Activated naive CD4-positive, alpha-beta T cell treated with anti-CD3 and anti-CD28 coated beads, Interleukin-2, amount 50 U/mL, for 72 hours (primary cell): ENCODE measurements at regions not wholly inside any gene's neighbourhood (a gene's known extent, or its start where the extent isn't known, plus 50 kb on each side); places are given as distances from the start of the nearest gene placed in this dataset.

ENCODE experiments used
- ATAC-seq, 2 donors: fragments of 150-1000 bp; cut with Tn5 transposase; 2 replicates each; pipeline ENCODE4 v1.10.0; 2021; ENCODE audit warnings: mild to moderate bottlenecking in 2 of 2, moderate library complexity in 2 of 2
- DNase-seq, 2 donors: peaks; one replicate each; pipeline ENCODE4 v3.0.0; 2021 to 2022; ENCODE audit warnings: low spot score in 2 of 2
- H3K27ac Mint-ChIP-seq, 2 donors: one replicate each; pipeline ENCODE4 v1.8.0; 2022; ENCODE audit warnings: mild to moderate bottlenecking in 2 of 2, mixed read lengths in 2 of 2
- H3K36me3 Mint-ChIP-seq, 2 donors: one replicate each; pipeline ENCODE4 v1.8.0; 2022; ENCODE audit warnings: mixed read lengths in 2 of 2
- H3K9me3 Mint-ChIP-seq, 2 donors: one replicate each; pipeline ENCODE4 v1.8.0; 2022; ENCODE audit warnings: mixed read lengths in 2 of 2

DNA sequence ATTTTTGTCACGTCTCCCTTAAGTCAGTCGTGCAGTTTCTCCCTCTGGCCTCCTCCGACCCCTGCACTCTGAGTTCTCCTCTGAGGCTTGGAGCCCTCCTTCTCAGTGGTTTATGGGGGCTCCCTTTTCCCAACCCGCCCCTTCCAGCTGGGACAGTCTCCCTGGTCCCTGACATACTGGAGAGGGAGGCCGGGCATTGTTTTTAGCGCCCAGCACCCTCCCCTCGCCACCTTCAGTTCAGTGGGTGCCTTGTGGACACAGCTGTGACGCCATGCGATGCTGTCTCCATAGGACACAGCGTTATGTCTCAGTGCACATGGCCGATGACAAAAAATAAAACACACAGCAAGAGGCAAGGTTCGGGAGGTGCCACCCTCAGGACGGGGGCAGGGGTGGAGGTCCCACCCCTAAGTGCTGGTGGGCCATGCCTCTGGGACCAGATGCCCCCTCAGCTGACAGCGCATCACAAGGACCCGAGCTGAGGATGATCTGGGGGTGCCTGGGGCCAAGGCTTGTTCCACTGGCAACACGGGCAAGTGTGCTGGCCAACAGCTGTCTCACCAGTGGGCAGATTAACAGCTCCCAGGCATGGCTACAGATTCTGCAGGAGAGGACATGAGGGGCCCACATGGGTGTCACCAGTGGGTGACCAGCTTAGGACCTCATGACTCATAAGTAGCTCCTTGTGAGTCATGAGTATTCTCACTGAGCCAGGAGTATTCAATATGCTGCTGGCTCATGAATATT is 81.6 kb downstream of the PLXNA1 start:
- Mint-ChIP-seq H3K27ac (no peak overlapping the region), H3K36me3 (no peaks in the 10 kb centered on the region)

DNA sequence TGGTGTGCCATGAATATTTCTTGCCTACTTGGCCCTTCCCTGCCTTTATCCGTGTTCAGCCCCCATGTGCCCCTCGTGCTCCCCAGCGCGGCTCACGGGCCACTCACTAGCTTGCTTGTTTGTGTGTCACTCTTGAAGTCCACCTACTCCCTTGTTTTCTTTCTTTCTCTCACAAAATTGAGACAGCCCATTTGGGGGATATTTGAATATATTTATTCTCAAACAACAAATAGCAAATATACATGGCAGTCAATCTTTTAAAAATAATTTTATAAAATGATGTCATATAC is 82.2 kb downstream of the PLXNA1 start:
- ATAC-seq (no peak), DNase-seq (no peak)
- no peak overlapping the region for H3K27ac Mint-ChIP-seq
- H3K36me3 Mint-ChIP-seq = no peaks in the 10 kb centered on the region
- no peaks in the 10 kb centered on the region for H3K9me3 Mint-ChIP-seq

More for the DNA sequence above, 81.6 kb downstream of the PLXNA1 start:
- H3K9me3 Mint-ChIP-seq = no peaks in the 10 kb centered on the region
- ATAC-seq = peak in 1 of 2 donors; percentile 62
- DNase-seq = no peak

DNA sequence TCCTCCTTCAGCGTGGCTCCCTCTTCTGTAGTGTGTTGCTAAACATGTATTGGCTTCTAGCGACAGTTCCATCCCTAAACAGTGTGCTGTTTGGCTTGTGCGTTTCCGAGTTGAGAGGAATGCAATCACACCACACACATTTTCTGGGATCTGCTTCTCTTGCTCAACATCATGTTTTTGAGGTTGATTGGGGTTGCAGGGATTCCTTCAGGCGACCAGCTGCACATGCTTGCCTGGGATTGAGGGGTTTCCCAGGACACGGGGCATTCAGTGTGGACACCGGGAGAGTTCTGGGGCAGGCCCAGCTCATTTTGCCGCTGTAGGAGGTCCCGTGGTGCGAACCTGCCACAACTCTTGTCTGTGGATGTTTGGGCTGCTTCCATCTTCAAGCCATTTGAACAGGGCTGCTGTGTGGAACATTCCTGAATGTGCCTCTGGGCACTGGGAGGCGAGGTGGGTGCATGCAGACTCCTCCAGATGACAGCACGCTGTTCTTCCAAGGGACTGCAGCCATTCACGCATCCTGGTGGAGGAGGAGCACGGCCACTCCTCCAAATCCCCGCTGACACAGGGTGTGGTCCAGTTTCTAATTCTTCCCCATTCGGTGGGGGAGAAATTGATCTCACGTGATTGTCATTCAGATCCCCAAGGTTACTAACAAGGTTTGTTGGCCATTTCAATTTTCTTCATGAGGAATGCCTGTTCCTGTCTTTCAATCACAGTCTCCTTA is 82.8 kb downstream of the PLXNA1 start:
- Mint-ChIP-seq H3K9me3 (no peaks in the 10 kb centered on the region), H3K36me3 (no peaks in the 10 kb centered on the region), H3K27ac (no peak overlapping the region)
- no peak for ATAC-seq
- DNase-seq = no peak

DNA sequence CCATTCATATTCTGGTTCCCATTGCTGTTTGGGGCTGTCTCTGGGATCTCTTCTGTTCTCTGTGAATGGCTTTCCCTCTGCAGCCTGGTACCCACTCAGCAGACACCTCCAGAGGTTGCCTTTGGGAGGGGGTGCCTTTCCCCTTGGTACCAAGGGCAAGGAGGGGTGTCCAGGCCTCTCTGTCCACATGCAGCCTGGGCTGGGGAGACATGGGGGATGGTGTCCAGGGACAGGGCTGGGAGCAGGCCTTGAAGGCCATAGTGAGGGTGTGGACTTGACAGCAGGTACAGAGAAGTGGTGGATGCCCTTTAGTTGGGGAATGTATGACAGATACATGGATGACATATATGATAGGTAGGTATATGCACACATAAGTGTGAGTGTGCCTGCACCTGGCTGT is 83.7 kb downstream of the PLXNA1 start:
- no peaks in the 10 kb centered on the region for H3K9me3 Mint-ChIP-seq
- DNase-seq (no peak), ATAC-seq (no peak)
- H3K27ac Mint-ChIP-seq = no peak overlapping the region
- no peaks in the 10 kb centered on the region for H3K36me3 Mint-ChIP-seq

DNA sequence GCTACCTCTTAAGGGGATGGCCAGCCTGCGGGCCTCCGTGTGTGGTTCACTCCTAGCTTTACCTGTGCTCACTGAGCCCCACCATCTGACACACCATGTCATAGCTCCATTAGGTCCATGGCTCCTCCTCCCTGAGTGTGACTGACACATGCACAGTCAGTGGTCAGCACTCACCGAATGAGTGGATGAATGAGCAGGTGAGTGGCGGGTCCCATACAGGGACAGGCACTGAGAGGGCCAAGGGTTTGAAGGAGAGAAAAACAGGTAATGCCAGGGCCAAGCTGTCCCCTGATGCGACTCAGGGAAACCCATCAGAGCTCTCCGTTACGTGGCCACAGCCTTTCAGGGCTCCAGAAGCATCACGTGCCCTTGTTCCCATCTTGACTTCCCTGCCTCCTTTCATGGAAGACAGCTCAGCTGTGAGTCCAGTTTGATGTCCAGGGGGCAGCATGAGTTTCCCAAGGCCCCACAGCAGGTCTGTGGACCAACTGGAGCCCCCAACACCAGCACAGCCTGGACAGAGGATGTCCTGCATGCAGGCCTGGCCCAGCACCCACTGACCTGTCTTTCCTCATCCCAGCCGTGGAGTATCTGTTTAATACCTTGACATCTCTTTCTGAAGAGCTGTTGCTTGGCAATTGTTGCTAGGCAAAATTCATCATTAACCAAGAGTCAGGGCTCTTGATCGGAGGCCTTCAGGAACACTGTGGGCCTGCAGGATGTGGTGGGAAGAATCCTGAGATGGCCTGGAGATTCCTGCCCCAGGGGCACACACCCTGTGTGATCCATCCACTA is 84.4 kb downstream of the PLXNA1 start:
- Mint-ChIP-seq H3K9me3 (no peaks in the 10 kb centered on the region), H3K36me3 (no peaks in the 10 kb centered on the region), H3K27ac (no peak overlapping the region)
- DNase-seq = no peak
- no peak for ATAC-seq

DNA sequence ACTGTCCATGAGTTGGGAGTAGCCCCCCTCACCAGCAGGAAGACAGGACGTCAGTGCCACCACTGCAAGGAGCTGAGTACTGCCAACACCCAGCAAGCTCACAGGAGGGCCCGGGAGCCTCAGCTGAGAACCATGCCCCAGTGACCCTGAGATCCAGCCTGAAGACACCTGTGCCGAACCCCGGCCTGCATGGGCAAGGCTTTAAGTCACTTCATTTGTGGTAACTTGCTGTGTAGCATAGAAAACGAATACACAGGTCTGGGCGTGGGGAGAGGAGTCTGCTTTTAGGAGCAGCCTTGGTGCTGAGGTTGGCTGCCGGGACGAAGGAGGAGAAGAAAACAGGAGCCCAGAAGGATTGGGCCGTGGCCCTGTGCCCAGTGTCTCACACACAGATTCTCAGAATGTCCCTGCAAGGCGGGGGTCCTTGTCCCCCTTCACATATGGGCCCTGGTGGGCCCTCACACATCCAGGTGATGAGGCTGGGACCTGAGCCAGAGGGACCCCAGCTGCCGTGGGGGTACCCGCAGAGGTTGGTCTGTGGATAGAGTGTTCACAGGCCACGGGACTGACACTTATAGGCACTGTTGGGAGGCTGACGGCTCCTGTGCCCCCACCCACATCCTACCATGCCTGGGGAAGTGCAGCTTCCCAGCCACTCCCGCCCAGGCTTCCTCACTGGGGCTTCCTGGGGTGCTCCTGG is 85.3 kb downstream of the PLXNA1 start:
- Mint-ChIP-seq H3K27ac (no peak overlapping the region), H3K36me3 (no peaks in the 10 kb centered on the region), H3K9me3 (no peaks in the 10 kb centered on the region)
- no peak for DNase-seq
- no peak for ATAC-seq

DNA sequence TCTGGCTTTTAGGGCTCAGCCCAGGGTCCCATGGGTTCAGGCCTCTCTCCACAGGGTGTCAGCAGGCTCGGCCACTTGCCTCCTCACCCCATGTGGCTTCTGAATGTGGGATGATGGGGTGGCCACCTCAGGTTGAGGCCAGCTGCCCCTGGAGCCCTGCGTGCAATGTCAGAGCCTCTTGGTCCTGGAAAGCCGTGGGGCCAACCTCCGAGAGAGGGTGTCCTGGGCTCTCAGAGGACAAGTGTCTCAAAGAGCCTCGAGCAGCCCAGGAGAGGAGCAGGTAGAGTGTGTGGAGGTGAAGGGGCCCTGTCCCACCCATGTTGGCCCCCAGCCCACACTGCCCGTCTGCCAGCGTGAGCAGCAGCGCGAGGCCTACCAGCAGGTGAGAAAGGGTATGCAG is 86.0 kb downstream of the PLXNA1 start:
- DNase-seq (no peak), ATAC-seq (no peak)
- Mint-ChIP-seq H3K9me3 (no peaks in the 10 kb centered on the region), H3K27ac (no peak overlapping the region), H3K36me3 (no peaks in the 10 kb centered on the region)

DNA sequence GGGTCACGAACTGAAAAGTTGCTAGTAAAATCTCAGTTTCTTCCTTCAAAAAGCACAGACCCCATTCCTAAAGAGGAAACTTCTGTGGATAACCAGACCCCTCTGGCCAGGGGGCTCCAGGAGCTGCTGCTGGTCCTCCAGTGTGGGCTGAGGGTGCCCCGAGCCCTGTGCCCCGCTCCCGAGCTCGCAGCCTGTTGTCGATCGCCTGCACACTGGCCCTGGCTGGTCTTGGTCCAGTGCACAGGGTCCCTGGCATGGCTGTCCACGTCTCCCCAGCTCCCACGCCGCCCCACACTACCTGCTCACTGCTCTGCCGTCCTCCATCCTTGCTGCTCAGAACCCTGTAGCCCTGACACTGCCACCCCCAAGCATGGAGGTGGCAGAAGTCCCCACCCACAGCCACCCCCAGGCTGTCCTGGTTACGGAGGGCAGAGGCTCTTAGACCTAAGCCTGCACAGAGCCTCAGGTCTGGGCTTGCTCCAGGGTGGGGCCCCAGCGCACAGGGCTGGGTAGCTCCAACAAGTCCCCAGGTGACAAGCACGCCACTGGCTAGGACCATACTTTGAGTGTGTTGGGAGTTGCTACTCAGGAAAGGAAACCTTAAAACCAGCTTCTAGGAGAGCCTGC is 87.0 kb downstream of the PLXNA1 start:
- Mint-ChIP-seq H3K36me3 (no peaks in the 10 kb centered on the region), H3K9me3 (no peaks in the 10 kb centered on the region), H3K27ac (no peak overlapping the region)
- ATAC-seq (no peak), DNase-seq (no peak)

DNA sequence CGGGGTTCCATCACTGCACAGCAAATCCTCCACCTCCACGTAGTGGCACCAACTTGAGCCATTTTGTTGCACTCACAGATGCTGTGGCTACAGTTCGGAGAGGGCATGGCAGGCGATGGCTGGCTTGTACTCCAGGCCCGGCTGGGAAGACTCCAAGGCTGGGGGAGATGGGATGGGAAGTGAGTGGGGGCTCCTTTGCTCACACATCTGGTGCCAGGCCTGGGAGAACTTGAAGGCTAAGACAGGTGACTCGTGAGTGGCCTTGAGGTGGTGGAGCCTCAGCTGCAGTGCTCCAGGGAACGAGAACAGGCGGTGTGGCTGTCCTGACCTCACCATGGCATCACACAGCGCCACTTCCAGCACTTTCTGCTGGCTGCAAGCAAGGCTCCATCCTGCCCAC is 87.9 kb downstream of the PLXNA1 start:
- ATAC-seq (no peak), DNase-seq (no peak)
- Mint-ChIP-seq H3K36me3 (no peaks in the 10 kb centered on the region), H3K9me3 (no peaks in the 10 kb centered on the region), H3K27ac (no peak overlapping the region)

DNA sequence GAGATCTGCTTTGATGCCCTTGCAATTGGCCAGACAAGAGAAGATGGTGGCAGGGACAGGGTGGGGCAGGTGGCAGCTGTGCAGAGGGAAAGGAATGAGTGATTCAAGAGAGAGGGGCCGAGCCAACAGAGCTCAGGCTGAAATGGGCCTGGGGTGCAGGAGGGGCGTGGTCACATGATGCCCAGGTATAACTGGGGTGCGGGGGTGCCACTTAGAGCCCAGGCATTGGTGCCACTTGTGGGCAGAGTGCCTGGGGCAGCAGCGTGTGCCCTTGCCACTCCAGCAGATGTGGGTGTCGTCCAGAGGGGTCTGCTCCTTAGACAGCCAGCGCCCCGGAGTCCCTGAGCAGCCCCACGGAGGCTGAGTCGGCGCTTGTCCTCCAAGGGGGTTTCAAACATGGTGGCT is 88.7 kb downstream of the PLXNA1 start:
- ATAC-seq (no peak), DNase-seq (no peak)
- Mint-ChIP-seq H3K27ac (no peak overlapping the region), H3K9me3 (no peaks in the 10 kb centered on the region), H3K36me3 (no peaks in the 10 kb centered on the region)

DNA sequence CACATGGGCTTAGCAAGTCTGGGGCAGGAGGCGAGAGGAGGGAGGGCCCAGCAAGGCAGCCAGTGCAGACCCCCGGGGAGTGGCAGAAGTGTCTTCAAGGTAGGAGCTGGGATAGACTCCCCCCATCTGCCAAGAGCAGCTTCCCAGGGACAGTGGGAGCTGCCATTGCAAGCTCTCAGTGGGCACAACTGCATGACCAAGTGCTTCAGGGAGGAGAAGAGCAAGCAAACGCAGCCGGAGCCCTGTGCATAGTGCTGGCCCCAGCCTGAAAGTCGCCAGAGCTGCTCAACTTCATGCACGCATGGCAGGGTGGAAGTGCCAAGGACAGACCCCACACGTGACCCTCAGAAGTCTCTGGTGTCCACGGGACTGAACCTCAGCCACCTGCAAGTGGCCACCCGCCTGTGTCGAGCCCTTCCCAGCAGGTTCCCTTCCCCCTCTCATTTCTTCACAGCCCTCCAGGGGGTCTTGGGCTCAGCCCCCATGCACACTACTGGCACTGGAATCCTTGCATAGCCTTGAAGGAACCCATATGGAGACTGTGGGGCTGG is 89.4 kb downstream of the PLXNA1 start:
- no peak for DNase-seq
- H3K27ac Mint-ChIP-seq = peak overlapping the region in 1 of 2 donors; percentile 69
- no peaks in the 10 kb centered on the region for H3K9me3 Mint-ChIP-seq
- no peak for ATAC-seq
- no peaks in the 10 kb centered on the region for H3K36me3 Mint-ChIP-seq

DNA sequence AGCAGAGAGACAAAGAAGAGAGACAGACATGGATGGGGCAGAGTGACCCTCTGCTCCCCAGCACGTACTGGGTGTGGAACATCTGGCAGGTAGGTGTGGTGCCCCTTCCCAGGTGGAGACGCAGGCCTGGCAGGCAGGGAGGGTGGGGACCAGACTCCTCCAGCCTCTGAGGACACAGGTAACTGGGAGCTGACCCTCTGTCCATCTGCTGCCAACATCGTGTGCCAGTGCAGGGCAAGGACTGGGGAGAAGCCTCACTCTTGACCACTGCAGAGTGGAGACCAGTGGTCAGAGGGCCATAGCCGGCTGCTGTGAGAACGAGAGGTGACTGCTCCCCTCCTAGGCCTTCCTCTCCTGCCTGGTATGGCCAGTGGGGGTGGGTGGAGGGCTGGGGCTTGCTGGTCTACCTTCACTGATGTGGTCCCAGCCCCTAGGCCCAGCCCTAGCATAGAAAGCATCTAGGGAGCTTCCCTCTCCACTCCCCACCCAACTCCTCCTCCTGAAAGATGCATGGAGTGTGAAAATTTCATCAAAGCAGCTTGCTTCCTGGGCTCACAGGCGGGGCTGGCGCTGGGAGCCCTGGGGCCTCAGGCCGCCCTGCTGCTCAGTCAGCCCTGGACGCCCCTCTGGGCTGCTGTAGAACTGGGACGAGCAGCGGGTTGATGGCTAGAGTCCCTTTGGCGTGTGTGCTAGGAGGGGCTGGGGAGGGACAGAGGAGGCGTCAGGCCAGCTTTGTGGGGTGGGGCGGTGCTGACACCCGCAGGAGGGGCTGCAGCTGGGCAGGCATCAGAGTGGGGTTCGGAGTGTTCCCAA is 90.3 kb downstream of the PLXNA1 start:
- no peak for DNase-seq
- Mint-ChIP-seq H3K9me3 (no peaks in the 10 kb centered on the region), H3K36me3 (no peaks in the 10 kb centered on the region), H3K27ac (peak overlapping the region in 1 of 2 donors; percentile 69)
- ATAC-seq = no peak

DNA sequence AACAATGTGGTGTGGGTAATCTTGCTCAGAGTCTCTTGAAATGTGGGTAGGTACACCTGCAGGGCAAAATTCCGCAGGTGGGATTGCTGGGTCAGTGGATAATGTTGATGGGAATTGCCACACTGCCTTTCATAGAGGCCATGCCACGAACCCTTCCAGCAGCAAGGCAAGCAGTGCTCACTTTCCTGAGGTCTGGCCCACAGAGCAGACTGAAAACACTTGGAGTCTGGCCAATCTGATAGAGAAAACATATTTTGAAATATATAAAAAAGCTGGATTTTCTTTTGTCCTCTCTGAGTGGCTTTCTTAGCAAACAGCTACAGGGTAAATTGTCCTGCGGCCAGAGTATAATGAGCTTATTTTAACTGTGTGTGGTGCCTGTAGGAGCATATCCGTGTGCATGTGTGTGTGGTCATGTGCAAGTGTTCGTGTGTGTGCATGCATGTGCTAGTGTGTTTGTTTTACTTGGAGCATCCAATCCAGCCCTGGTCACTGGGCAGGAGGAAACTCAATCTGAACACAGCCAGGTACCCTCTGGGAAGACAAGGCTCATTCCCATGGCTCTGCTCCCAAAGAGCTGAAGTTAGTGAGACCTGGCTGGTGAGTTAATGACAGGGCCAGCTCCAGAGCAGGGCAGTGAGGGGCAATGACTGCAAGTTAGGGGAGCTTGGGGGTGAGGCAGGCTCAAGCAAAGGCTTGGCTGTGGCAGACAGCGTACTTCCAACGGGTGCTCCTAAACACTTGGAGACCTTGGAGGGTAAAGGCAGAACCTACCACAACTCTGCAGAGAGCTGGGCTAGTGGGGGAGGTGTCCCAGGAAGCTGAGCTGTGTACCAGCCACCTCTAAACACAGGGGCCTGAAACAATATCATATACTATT is 91.3 kb downstream of the PLXNA1 start:
- no peak for ATAC-seq
- Mint-ChIP-seq H3K36me3 (no peaks in the 10 kb centered on the region), H3K9me3 (no peaks in the 10 kb centered on the region), H3K27ac (no peak overlapping the region)
- DNase-seq = no peak

DNA sequence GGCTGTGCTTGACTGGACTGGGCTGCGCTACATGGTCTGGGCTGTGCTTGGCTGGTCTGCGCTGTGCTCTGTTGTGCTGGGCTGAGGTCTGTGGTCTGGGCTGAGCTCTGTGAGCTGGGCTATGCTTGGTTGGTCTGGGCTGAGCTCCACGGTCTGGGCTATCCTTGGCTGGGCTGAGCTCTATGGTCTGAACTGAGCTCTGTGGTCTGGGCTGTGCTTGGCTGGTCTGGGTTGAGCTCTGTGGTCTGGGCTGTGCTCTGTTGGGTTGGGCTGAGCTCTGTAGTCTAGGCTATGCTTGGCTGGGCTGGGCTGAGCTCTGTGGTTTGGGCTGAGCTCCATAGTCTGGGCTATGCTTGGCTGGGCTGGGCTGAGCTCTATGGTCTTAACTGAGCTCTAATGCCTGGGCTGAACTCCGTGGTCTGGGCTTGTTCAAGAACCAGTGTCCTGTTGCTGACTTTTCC is 92.0 kb downstream of the PLXNA1 start:
- Mint-ChIP-seq H3K27ac (peak overlapping the region in 1 of 2 donors; percentile 22), H3K36me3 (no peaks in the 10 kb centered on the region), H3K9me3 (no peaks in the 10 kb centered on the region)
- DNase-seq = no peak
- ATAC-seq = peak; percentile 52 to 70
